PC-3 (cell line): ENCODE measurements at regions not wholly inside any gene's neighbourhood (a gene's known extent, or its start where the extent isn't known, plus 50 kb on each side); places are given as distances from the start of the nearest gene placed in this dataset.
A peak's percentile ranks its signal among the peaks of the same experiment; 100 is the strongest.

Experiments used
- ATAC-seq: fragments of 200-7000 bp; cut with Tn5 transposase; 2 replicates; pipeline ENCODE4 v1.9.1; 2020; ENCODE audit warnings: mild to moderate bottlenecking, moderate library complexity
- BruUV-seq: library from RNA; stranded (reverse); fragments of 400-500 nt; replicated peaks from 2 replicates; lab custom pipeline; 2021; lab: Mats Ljungman, UMichigan
- CTCF ChIA-PET: fragments of 300-600 bp; sonication (Branson Sonifier 250); formaldehyde crosslinking; loops from one replicate; lab custom pipeline; 2022; ENCODE audit warnings: antibody characterized with exemption; lab: Charles Lee
- POLR2A ChIA-PET: fragments of 300-600 bp; sonication (Branson Sonifier 250); formaldehyde crosslinking; loops from one replicate; lab custom pipeline; 2022; ENCODE audit warnings: antibody characterized with exemption; ENCODE audit not compliant: unreplicated experiment; lab: Charles Lee
- DNase-seq: peaks from one replicate; pipeline ENCODE4 v3.0.0-alpha.2; 2015
- H2AFZ ChIP-seq: fragments of 300-600 bp; sonication (generic); 2 replicates; pipeline ENCODE4 v1.6.0; 2016; ENCODE audit warnings: antibody characterized with exemption, low read length
- H3F3A ChIP-seq: fragments of 300-600 bp; sonication (generic); one replicate; pipeline ENCODE4 v1.6.0; 2017; ENCODE audit warnings: antibody characterized with exemption, low read length, control low read depth, mild to moderate bottlenecking; ENCODE audit not compliant: unreplicated experiment
- H3K27ac ChIP-seq: fragments of 300-600 bp; sonication (generic); 2 replicates; pipeline ENCODE4 v1.5.1; 2016; ENCODE audit warnings: mild to moderate bottlenecking, low read length
- H3K27me3 ChIP-seq: fragments of 300-600 bp; sonication (generic); 2 replicates; pipeline ENCODE4 v1.6.1; 2016; ENCODE audit warnings: low read length, mixed read lengths
- H3K36me3 ChIP-seq: fragments of 300-600 bp; sonication (generic); 2 replicates; pipeline ENCODE4 v1.6.1; 2016; ENCODE audit warnings: low read depth, mixed run types, low read length, mixed read lengths
- H3K4me1 ChIP-seq: fragments of 300-600 bp; sonication (generic); 2 replicates; pipeline ENCODE4 v1.5.1; 2016; ENCODE audit warnings: low read length; ENCODE audit not compliant: insufficient read depth
- H3K4me2 ChIP-seq: fragments of 300-600 bp; sonication (generic); 2 replicates; pipeline ENCODE4 v1.6.0; 2016; ENCODE audit warnings: low read length
- H3K4me3 ChIP-seq: fragments of 300-600 bp; sonication (generic); 2 replicates; pipeline ENCODE4 v1.5.1; 2016; ENCODE audit warnings: mild to moderate bottlenecking, low read length, mixed read lengths
- H3K79me2 ChIP-seq: fragments of 300-600 bp; sonication (generic); 2 replicates; pipeline ENCODE4 v1.6.1; 2017; ENCODE audit warnings: low read length, mixed read lengths
- H3K9ac ChIP-seq: fragments of 300-600 bp; sonication (generic); 2 replicates; pipeline ENCODE4 v1.6.0; 2016; ENCODE audit warnings: mild to moderate bottlenecking, low read length
- H3K9me2 ChIP-seq: fragments of 300-600 bp; sonication (generic); replicated peaks from 2 replicates; pipeline ENCODE4 v1.6.1; 2016; ENCODE audit warnings: mixed run types, low read length, mixed read lengths
- H3K9me3 ChIP-seq: fragments of 300-600 bp; sonication (generic); 2 replicates; pipeline ENCODE4 v1.6.1; 2016; ENCODE audit warnings: low read length, mixed read lengths
- H4K20me1 ChIP-seq: fragments of 300-600 bp; sonication (generic); 2 replicates; pipeline ENCODE4 v1.6.1; 2016; ENCODE audit warnings: low read length, mixed read lengths
- EZH2 ChIP-seq: fragments of 300-600 bp; sonication (generic); IDR thresholded peaks from one replicate; pipeline ENCODE4 v1.6.1; 2017; ENCODE audit warnings: antibody characterized with exemption, mild to moderate bottlenecking, low read length; ENCODE audit not compliant: unreplicated experiment
- EZH2phosphoT487 ChIP-seq: fragments of 300-600 bp; sonication (generic); IDR thresholded peaks from 2 replicates; pipeline ENCODE4 v1.6.1; 2018; ENCODE audit warnings: mild to moderate bottlenecking, antibody characterized with exemption, low read length, borderline replicate concordance
- intact Hi-C: fragments of 100-400 bp; cut with micrococcal nuclease; formaldehyde crosslinking; loops from 2 replicates; pipeline ENCODE4 v1.9.0; 2023
- TF ChIP-seq, protein P1 (sequence below): fragments of 300-600 bp; sonication (generic); conservative IDR thresholded peaks from 2 replicates; pipeline ENCODE4 v1.5.1; 2017; ENCODE audit warnings: antibody characterized with exemption, low read depth, mild to moderate bottlenecking, low read length

GRCh38 chr2:71907503-71907902 is 240.2 kb downstream of the CYP26B1 start:
- Histone ChIP-seq H3K27ac (no peak overlapping the region), H3K36me3 (peaks cover 4% of the 10 kb centered on the region; the same call in 1 of the 2 replicates), H3K9ac (no peak overlapping the region), H3K4me2 (no peak overlapping the region), H3F3A (no peaks in the 10 kb centered on the region), H3K4me1 (peaks cover 34% of the 10 kb centered on the region), H4K20me1 (no peaks in the 10 kb centered on the region), H3K9me3 (peaks cover 18% of the 10 kb centered on the region), H3K79me2 (no peaks in the 10 kb centered on the region), H3K27me3 (no peaks in the 10 kb centered on the region), H3K9me2 (no peaks in the 10 kb centered on the region), H3K4me3 (no peak overlapping the region), H2AFZ (no peak overlapping the region)
- ChIA-PET POLR2A (no interaction called here), CTCF (no interaction called here)
- ATAC-seq (no peak), DNase-seq (no peak)
- intact Hi-C loops: no loop called here
- BruUV-seq: no TSS peak
- TF ChIP-seq, protein P1, sequence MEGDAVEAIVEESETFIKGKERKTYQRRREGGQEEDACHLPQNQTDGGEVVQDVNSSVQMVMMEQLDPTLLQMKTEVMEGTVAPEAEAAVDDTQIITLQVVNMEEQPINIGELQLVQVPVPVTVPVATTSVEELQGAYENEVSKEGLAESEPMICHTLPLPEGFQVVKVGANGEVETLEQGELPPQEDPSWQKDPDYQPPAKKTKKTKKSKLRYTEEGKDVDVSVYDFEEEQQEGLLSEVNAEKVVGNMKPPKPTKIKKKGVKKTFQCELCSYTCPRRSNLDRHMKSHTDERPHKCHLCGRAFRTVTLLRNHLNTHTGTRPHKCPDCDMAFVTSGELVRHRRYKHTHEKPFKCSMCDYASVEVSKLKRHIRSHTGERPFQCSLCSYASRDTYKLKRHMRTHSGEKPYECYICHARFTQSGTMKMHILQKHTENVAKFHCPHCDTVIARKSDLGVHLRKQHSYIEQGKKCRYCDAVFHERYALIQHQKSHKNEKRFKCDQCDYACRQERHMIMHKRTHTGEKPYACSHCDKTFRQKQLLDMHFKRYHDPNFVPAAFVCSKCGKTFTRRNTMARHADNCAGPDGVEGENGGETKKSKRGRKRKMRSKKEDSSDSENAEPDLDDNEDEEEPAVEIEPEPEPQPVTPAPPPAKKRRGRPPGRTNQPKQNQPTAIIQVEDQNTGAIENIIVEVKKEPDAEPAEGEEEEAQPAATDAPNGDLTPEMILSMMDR: no peak
- TF ChIP-seq EZH2 (no peak), EZH2phosphoT487 (no peak)

DNA sequence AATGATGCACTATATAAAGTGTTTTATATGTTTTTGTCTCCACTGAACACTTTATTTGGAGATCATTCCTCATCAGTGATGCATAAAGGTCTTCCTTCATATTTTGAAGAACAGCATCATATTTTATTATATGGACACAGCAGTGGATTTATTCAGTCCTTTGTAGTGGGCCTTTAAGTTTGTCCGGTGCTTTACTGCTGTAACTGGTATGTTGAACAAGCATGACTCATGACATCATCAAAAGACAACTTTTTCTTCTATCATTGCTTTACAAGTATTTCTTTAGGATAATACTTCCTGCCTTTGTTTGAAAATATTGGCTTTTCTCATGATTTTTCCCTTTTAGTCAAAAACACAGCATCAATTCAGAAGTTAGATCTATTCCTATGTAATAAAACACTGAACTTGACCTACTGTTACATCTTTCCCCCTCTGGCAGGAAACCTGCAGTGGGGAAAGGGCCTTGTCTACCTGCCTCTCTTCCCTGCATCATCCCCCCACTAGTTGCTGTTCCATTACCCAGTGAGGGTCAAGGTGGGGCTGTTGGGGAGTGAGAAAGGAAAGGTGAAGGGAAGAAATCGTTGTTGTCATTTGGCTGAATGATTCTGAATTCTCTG is 241.2 kb downstream of the CYP26B1 start:
- CTCF ChIA-PET: no interaction called here
- Histone ChIP-seq H4K20me1 (no peaks in the 10 kb centered on the region), H3K4me3 (no peak overlapping the region), H3K27me3 (no peaks in the 10 kb centered on the region), H3K36me3 (peaks cover 4% of the 10 kb centered on the region; the same call in 1 of the 2 replicates), H3K4me2 (no peak overlapping the region), H3K9me2 (no peaks in the 10 kb centered on the region), H2AFZ (no peak overlapping the region), H3K4me1 (peaks cover 34% of the 10 kb centered on the region), H3K9me3 (peaks cover 18% of the 10 kb centered on the region), H3K9ac (no peak overlapping the region), H3F3A (no peaks in the 10 kb centered on the region), H3K27ac (peak overlapping the region; percentile 37), H3K79me2 (no peaks in the 10 kb centered on the region)
- peak; percentile 81 for ATAC-seq
- DNase-seq: peak; percentile 44
- POLR2A ChIA-PET: no interaction called here
- TF ChIP-seq EZH2 (no peak), EZH2phosphoT487 (no peak)
- TF ChIP-seq, protein P1: no peak
- BruUV-seq: no TSS peak
- intact Hi-C loops: no loop called here

GRCh38 chr2:71905205-71905604 is 242.5 kb downstream of the CYP26B1 start:
- CTCF ChIA-PET: interaction anchor here (1.2 kb wide), 1 partner anchor 19 kb away, joined by 6 read pairs; no protein-coding TSS in a partner anchor
- H3K9me3 ChIP-seq: peaks cover 8% of the 10 kb centered on the region
- TF ChIP-seq, protein P1: no peak
- TF ChIP-seq EZH2 (no peak), EZH2phosphoT487 (no peak)
- DNase-seq: peak; percentile 61
- peaks cover 34% of the 10 kb centered on the region for H3K4me1 ChIP-seq
- ATAC-seq: peak; percentile 76
- peak overlapping the region; percentile 44 for H3K4me2 ChIP-seq
- H3K9me2 ChIP-seq: no peaks in the 10 kb centered on the region
- no peak overlapping the region for H3K9ac ChIP-seq
- H3K79me2 ChIP-seq: no peaks in the 10 kb centered on the region
- POLR2A ChIA-PET: interaction anchor here (0.5 to 0.6 kb wide), 2 partner anchors 395 to 971 kb away, joined by 3 to 6 read pairs; no protein-coding TSS in a partner anchor
- no peaks in the 10 kb centered on the region for H3K27me3 ChIP-seq
- no peak overlapping the region for H2AFZ ChIP-seq
- peaks cover 4% of the 10 kb centered on the region; the same call in 1 of the 2 replicates for H3K36me3 ChIP-seq
- no peak overlapping the region for H3K4me3 ChIP-seq
- BruUV-seq: no TSS peak
- H3K27ac ChIP-seq: peak overlapping the region; percentile 15; the same call in 1 of the 2 replicates
- no peaks in the 10 kb centered on the region for H4K20me1 ChIP-seq
- no peaks in the 10 kb centered on the region for H3F3A ChIP-seq
- intact Hi-C loops: no loop called here
